Bronchial epithelial cell (primary cell): ENCODE measurements at regions not wholly inside any gene's neighbourhood (a gene's known extent, or its start where the extent isn't known, plus 50 kb on each side); places are given as distances from the start of the nearest gene placed in this dataset.
"Not testable (repeated sequence)": the region's sequence is repeated elsewhere in the genome, so short reads cannot be mapped to it uniquely, and the experiment has no call there.

Experiments used
- DNase-seq: peaks from one replicate; pipeline ENCODE4 v3.0.0-alpha.2; 2010; ENCODE audit warnings: low read depth
- FAIRE-seq: peaks from 2 replicates; lab custom pipeline; 2011; peaks lifted over from hg19 to GRCh38; lab: Jason Lieb, UNC
- H3K27me3 ChIP-seq: 2 replicates; pipeline ENCODE4 v1.5.1; 2011; ENCODE audit warnings: low read length; ENCODE audit not compliant: control insufficient read depth, insufficient read depth
- H3K36me3 ChIP-seq: 2 replicates; pipeline ENCODE4 v1.5.1; 2011; ENCODE audit warnings: low read length; ENCODE audit not compliant: control insufficient read depth, insufficient read depth
- H3K4me3 ChIP-seq: 2 replicates; pipeline ENCODE4 v1.5.1; 2011; ENCODE audit warnings: mild to moderate bottlenecking, low read depth, low read length, control low read depth
- CTCF ChIP-seq: IDR thresholded peaks from 2 replicates; pipeline ENCODE4 v1.5.1; 2011; ENCODE audit warnings: mild to moderate bottlenecking, moderate library complexity, low read length, control low read depth, inconsistent platforms; ENCODE audit not compliant: insufficient read depth, severe bottlenecking

- FAIRE-seq: no peak
- no peaks in the 10 kb centered on the region for H3K27me3 ChIP-seq
These were observed 256.5 kb upstream of the MVB12B start for GRCh38 chr9:126070058-126070655.

GRCh38 chr9:126071076-126071750 lies 255.4 kb upstream of the MVB12B start:
- Histone ChIP-seq H3K4me3 (no peak overlapping the region), H3K36me3 (no peaks in the 10 kb centered on the region), H3K27me3 (no peaks in the 10 kb centered on the region)
- no peak for FAIRE-seq
- no peak for DNase-seq
- TF ChIP-seq CTCF: no peak

More at GRCh38 chr9:126070058-126070655, 256.5 kb upstream of the MVB12B start:
- H3K36me3 ChIP-seq: no peaks in the 10 kb centered on the region
- no peak for DNase-seq
- H3K4me3 ChIP-seq: no peak overlapping the region
- TF ChIP-seq CTCF: no peak

- H3K36me3 ChIP-seq, DNase-seq, FAIRE-seq, H3K4me3 ChIP-seq, H3K27me3 ChIP-seq: not testable (repeated sequence)
These were observed 249.0 kb upstream of the MVB12B start for GRCh38 chr9:126077656-126078055.

- FAIRE-seq (no peak), DNase-seq (no peak)
- TF ChIP-seq CTCF: no peak
- Histone ChIP-seq H3K36me3 (no peaks in the 10 kb centered on the region), H3K4me3 (no peak overlapping the region), H3K27me3 (no peaks in the 10 kb centered on the region)
These were observed 246.0 kb upstream of the MVB12B start for GRCh38 chr9:126080641-126081040.

- H3K36me3 ChIP-seq: no peaks in the 10 kb centered on the region
- TF ChIP-seq CTCF: no peak
- DNase-seq: no peak
- H3K4me3 ChIP-seq: no peak overlapping the region
- H3K27me3 ChIP-seq: no peaks in the 10 kb centered on the region
- FAIRE-seq: no peak
These were observed 244.9 kb upstream of the MVB12B start for GRCh38 chr9:126081746-126082145.

GRCh38 chr9:126084008-126084407 lies 242.6 kb upstream of the MVB12B start:
- DNase-seq (no peak), FAIRE-seq (no peak)
- no peak for TF ChIP-seq CTCF
- Histone ChIP-seq H3K27me3 (no peaks in the 10 kb centered on the region), H3K36me3 (no peaks in the 10 kb centered on the region), H3K4me3 (no peak overlapping the region)
